ENCODE measurements at regions not wholly inside any gene's neighbourhood (a gene's known extent, or its start where the extent isn't known, plus 50 kb on each side); places are given as distances from the start of the nearest gene placed in this dataset.
"Not testable (repeated sequence)": the region's sequence is repeated elsewhere in the genome, so short reads cannot be mapped to it uniquely, and the experiment has no call there.

- TF ChIP-seq, protein P1, sequence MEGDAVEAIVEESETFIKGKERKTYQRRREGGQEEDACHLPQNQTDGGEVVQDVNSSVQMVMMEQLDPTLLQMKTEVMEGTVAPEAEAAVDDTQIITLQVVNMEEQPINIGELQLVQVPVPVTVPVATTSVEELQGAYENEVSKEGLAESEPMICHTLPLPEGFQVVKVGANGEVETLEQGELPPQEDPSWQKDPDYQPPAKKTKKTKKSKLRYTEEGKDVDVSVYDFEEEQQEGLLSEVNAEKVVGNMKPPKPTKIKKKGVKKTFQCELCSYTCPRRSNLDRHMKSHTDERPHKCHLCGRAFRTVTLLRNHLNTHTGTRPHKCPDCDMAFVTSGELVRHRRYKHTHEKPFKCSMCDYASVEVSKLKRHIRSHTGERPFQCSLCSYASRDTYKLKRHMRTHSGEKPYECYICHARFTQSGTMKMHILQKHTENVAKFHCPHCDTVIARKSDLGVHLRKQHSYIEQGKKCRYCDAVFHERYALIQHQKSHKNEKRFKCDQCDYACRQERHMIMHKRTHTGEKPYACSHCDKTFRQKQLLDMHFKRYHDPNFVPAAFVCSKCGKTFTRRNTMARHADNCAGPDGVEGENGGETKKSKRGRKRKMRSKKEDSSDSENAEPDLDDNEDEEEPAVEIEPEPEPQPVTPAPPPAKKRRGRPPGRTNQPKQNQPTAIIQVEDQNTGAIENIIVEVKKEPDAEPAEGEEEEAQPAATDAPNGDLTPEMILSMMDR (IDR thresholded peaks at IDR 0.05; ENCODE audit: low read length): not testable (repeated sequence)
- TF ChIP-seq EZH2 (IDR thresholded peaks at IDR 0.05; ENCODE audit: borderline replicate concordance, low read length): not testable (repeated sequence)
Observed at GRCh38 chr6:104676679-104677078, 183.0 kb downstream of the HACE1 start.

All from OCI-LY1 (cell line).